Spleen (tissue), 7 donors: ENCODE measurements at regions not wholly inside any gene's neighbourhood (a gene's known extent, or its start where the extent isn't known, plus 50 kb on each side); places are given as distances from the start of the nearest gene placed in this dataset.

Experiments used
- POLR2A ChIP-seq, 3 donors: fragments of 450-650 bp; IDR thresholded peaks; one replicate each; pipeline ENCODE4 v1.5.1; 2017; ENCODE audit warnings: antibody characterized with exemption in 3 of 3, mild to moderate bottlenecking in 1 of 3
- POLR2AphosphoS5 ChIP-seq, 3 donors: sonication (generic); formaldehyde crosslinking; IDR thresholded peaks; one replicate each; pipeline ENCODE4 v1.5.1; 2017; ENCODE audit warnings: antibody characterized with exemption in 3 of 3
- TF ChIP-seq, protein P1 (sequence below), 11 experiments: fragments of 200-600 bp in 7 of 11; fragments of 450-650 bp in 4 of 11; sonication (generic) in 4 of 11; IDR thresholded peaks in 8 of 11; conservative IDR thresholded peaks in 3 of 11; 1 replicate in 7 of 11; 2 replicates in 4 of 11; pipeline versions ENCODE4 v1.4.0 to v1.8.0; 2016 to 2021; ENCODE audit warnings: antibody characterized with exemption in 11 of 11, inconsistent platforms in 4 of 11, mild to moderate bottlenecking in 1 of 11
- donor health status: DM: no; HTN: no; CAD: no; lungs with moderate emphysema.
- donor health status: DM: no; HTN: no; CAD: no.
- donor health status: DM: no; HTN: no; CAD: no.

DNA sequence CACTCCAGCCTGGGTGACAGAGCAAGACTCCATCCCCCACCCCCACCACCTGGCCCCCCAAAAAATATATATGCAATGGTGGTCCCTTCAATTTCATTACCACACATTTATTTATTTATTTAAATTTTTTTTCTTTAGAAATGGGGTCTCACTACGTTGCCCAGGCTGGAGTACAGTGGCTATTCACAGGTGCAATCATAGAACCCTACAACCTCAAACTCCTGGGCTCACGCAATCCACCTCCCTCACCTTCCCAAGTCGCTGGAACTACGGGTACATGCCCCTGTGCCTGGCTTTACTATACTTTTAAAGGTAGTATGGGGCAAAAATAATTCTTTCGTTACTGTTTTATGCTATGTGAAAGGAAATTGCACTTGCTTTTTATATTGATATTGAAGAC is 50.9 kb upstream of the EP300 start:
- TF ChIP-seq, protein P1, sequence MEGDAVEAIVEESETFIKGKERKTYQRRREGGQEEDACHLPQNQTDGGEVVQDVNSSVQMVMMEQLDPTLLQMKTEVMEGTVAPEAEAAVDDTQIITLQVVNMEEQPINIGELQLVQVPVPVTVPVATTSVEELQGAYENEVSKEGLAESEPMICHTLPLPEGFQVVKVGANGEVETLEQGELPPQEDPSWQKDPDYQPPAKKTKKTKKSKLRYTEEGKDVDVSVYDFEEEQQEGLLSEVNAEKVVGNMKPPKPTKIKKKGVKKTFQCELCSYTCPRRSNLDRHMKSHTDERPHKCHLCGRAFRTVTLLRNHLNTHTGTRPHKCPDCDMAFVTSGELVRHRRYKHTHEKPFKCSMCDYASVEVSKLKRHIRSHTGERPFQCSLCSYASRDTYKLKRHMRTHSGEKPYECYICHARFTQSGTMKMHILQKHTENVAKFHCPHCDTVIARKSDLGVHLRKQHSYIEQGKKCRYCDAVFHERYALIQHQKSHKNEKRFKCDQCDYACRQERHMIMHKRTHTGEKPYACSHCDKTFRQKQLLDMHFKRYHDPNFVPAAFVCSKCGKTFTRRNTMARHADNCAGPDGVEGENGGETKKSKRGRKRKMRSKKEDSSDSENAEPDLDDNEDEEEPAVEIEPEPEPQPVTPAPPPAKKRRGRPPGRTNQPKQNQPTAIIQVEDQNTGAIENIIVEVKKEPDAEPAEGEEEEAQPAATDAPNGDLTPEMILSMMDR (IDR thresholded peaks at IDR 0.05 in 8 of 11, conservative IDR thresholded peaks at IDR 0.05 in 3 of 11), result no peak
- no peak for TF ChIP-seq POLR2A (IDR thresholded peaks at IDR 0.05)
- TF ChIP-seq POLR2AphosphoS5 (IDR thresholded peaks at IDR 0.05), result no peak
